HG02798 (cell line): ENCODE measurements at regions not wholly inside any gene's neighbourhood (a gene's known extent, or its start where the extent isn't known, plus 50 kb on each side); places are given as distances from the start of the nearest gene placed in this dataset.
"Not testable (repeated sequence)": the region's sequence is repeated elsewhere in the genome, so short reads cannot be mapped to it uniquely, and the experiment has no call there.

ENCODE experiments used
- ATAC-seq: cut with Tn5 transposase; IDR thresholded peaks from one replicate; pipeline ENCODE4 v1.9.1; 2021; ENCODE audit warnings: mild to moderate bottlenecking; ENCODE audit not compliant: unreplicated experiment, poor library complexity

DNA sequence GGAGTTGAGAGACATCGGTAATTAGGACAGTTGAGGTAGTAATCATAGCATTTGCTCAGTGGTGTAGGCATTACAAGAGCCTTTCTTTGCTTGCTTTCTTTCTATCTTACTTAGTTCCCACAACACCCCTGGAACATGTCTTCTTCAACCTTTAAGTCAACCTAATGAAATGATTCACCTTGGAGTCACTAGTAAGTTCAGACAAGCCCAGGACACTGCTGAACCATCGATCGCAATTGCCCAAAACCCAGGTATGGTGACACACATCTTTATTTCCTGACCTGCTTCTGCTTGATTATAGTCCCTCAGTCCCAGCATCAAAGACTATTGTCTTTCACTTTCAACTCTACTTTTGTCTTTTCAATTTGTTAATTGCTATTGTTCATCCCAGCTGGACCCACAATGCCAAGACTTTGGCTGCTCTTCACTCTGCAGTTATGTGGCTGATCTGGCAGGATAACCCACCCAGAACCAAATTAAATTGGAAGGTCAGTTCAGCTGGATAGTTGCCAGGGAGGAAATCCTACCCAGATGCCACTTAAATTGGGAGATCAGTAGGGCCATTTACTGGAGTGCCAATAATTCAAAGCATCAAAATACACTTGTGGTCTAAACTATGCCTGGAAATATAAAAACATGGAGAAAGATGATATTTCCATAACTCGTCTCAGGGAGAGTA lies 272.9 kb downstream of the RWDD3 start:
- ATAC-seq, result no peak

DNA sequence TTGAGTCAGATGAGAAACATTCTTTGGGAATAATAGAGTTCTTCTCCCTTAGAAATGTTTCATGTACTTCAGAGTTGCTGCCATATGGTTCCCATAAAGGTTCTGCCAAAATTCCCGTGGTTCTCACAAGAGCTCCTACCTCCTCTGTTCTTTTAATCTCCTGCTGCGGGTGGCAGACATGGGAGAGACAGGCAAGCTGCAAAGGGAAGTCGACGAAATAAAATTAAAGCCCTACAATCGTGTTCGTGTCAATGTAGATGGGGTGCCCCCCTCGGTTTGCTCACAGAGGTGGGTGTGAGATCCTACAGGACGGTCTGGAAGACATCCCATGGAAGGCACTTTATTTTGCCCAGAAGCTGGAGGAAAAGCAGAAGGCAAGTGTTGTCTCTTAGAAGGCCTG lies 276.0 kb downstream of the RWDD3 start:
- ATAC-seq, result no peak

DNA sequence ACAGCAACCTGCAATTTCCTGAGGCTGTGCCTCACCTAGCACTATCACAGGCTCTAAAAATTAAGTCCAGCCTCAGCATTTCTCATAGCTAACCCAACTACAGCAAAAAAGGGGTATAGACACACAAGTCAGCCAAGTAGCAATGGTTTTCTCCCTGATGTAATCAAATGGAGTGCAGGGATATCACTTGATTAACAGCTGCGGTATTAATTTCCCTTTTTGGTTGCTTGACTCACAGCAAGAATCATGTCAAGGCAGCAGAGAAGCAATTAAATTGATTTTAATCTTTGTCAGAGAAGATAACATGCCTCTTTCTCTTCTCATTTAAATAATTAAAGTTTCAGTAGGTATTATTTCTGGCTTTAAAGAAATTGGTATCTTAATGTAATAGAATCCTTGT lies 278.9 kb downstream of the RWDD3 start:
- ATAC-seq, result no peak

DNA sequence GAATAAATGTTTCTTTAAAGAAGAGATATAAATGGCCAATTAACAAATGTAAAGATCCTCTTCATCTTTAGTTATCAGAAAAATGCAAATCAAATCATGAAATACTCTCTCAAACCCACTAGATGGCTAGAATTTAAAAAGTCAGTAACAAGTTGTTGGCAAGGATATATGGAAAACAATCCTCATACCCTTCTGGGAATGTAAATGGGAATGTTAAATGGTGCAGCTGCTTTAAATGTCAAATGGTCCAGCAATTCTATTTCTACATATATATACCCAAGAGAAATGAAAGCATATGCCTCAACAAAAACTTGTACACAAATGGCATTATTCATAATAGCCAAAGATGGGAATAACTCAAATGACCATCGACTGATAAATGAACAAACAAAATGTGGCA lies 283.5 kb downstream of the RWDD3 start:
- ATAC-seq, result no peak

DNA sequence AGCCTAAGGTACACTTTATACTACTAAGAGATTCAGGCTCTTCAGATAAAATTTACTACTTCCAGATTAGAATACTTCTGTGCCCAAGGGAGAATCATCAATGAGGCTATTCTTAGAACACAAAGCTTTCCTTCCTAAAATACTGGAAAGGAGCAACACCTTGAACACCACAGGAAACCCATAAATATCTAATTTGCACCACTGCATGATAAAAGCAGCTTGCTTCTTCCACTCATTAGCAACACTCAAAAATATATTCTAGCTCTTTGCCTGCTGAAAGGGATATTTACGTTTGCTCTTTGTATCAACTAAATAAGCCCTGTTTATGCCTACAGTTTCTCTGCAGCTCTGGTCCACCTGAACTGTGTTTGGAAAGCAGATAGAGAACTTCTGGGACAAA lies 284.3 kb downstream of the RWDD3 start:
- ATAC-seq, result no peak

DNA sequence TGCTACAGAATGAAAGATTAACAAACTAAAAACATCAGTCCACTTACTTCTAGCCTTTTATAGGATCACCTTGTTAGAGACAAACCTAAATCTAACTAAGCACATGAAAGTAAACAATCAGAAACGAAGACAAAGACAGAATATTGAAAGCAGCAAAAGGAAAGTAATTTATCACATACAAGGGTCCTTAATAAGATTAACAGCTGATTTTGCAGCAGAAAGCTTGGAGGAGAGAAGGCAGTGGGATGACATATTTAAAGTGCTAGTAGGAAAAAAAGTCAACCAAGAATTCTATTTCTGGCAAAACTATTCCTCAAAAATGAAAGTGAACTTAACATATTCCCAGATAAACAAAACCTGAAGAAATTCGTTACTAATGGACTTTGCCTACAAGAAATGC lies 286.4 kb downstream of the RWDD3 start:
- ATAC-seq, result no peak

DNA sequence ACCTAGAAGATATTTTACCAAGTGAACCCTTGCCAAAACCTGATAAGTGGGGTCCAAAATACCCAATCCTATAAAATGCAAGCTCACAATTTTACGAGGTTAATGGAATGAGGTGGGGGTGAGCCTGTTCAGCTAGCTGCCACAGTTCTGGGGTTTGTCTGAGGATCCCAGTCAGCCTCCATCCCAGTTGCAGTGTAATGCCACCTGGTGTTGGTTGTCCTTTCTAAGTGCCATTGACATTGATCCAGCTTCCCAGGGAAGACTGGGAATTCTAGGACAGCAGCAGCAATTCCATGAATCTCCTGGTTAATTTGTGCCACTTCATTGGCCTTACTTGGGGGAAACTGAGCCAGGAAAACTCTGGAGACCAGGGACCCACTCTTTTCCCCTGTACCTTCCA lies 298.3 kb downstream of the RWDD3 start:
- no peak for ATAC-seq

DNA sequence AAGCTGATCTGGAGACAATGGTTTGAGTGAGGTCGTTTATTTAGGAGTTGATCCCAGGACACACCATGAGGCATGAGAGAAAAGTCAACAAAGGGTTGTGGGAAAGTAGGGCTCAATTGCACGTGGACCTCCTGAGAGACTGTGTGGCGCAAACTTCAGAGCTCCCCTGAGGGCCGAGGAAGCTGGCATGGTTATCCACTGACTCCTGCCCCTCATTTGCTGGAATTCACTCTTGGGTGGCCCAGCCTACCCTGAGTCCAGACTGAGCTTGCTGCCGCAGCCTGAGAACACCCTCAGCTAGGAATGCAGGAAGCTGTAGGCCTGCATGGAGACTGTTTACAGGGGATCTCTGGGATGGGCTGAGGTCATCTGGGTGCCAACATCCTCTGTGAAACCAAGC lies 301.0 kb downstream of the RWDD3 start:
- no peak for ATAC-seq

DNA sequence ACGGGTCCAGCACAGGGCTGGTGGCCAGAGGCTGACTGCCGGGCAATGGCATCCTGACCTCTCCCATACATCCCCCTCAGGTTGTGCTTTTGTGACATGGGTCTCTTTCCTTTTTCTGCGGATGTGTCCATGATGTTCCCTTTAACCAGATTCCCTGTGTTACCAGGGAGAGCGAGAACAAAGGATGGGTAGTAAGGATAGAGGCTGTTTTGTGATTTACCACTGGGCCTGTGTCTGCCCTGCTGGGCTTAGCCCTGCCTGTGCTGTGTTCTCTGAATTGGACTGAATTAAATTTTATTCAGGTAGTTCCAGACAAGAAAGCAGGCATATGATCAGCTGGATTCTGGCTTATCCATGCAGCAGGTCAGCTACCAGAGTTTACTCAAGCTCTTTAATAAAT lies 301.6 kb downstream of the RWDD3 start:
- no peak for ATAC-seq

DNA sequence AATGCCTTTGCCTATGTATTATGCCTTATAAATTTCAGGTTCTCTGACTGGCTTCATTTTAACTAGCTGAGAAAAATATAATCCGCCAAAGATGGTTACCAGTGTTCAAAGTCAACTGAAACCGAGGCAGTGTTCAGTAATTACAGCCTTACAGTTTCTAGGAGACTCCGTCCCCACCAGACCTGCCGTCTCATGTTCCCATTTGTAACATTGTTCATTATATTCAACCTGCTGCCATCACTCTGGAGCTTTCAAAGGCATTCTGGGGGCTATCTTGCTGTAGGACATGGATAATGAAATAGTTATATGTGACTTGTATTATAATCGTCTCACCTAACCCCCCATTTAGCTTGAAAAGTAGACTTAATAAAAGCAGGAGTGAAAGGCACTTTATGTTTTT lies 302.5 kb downstream of the RWDD3 start:
- no peak for ATAC-seq

DNA sequence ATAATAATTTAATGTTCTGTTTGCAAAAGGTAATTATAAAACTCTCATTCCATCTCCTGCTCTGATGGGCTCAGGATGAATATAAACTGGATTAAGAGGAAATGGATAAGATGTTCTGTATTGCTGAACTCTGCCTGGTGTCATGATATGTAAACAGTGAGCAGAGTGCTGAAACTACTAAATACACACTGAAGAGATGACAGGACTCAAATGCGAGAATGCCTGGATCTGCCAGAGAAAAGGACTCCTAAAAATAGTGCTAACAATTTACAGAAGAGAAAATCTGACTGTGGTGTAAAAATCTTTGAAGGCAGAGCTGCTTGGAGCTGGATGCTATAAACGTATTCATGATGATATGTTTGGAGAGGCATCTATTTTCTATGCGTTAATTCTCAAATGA lies 303.2 kb downstream of the RWDD3 start:
- ATAC-seq, result no peak

DNA sequence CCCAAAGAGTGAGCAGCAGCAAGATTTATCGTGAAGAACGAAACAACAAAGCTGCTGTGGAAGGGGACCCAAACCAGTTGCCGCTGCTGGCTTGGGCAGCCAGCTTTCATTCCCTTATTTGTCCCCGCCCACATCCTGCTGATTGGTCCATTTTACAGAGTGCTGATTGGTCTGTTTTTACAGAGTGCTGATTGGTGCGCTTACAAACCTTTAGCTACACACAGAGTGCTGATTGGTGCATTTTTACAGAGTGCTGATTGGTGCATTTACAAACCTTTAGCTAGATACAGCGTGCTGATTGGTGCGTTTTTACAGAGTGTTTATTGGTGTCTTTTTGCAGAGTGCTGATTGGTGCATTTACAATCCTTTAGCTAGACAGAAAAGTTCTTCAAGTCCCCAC lies 304.2 kb downstream of the RWDD3 start:
- not testable (repeated sequence) for ATAC-seq

DNA sequence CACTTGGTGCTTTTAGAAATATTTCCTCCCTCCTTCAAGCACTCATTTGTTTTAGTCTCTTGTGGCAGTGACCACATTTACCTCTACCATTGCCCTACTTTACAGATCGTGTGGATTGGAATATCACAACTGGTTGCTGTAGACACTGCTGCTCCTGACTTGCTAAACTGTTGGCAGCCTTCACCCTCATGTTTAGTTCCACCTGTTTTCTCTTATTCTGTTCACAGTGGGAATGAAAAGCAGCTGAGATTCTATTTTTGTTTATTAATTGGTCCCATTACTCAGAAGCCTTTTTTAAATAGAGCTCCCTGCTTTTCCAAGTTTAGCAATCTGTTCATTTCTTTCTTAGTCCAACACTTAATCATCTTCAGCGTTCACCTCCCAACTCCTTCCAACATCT lies 308.9 kb downstream of the RWDD3 start:
- no peak for ATAC-seq

DNA sequence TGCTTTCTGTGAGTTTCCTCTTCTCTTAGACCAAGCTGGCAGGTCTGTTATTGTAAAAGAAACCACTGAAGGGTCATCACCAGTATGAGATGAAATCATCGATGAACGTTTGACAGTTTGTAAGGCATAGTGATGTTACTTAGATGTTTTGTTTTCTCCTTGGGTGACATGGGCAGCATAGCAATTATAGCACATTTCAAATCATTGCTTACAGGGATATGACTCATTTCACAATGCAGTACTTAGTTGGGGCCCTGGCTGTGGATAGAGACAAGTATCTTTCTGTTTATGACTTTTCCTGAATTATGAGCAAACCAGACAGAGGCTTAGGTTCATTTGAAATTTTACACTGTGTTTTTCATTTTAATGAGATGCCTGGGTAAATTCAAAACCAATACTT lies 313.0 kb downstream of the RWDD3 start:
- ATAC-seq, result no peak

DNA sequence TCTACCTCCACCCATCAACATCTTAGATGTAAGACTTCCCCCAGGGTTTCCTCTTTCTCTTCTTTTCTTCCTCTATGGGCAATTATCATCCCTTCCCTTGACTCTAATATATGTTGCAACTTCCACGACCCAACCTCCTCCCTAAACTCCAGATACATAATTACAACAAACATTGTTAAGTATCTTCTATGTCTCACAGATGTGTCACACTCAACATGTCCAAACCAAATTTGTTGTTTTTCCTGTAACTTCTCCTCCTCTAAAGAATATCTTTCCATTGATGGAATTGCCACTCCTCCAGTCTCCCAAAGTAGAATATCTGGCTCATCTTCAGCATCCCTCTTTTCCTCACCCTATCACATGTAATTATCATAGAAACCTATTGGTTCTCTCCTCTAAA lies 314.2 kb downstream of the RWDD3 start:
- no peak for ATAC-seq

DNA sequence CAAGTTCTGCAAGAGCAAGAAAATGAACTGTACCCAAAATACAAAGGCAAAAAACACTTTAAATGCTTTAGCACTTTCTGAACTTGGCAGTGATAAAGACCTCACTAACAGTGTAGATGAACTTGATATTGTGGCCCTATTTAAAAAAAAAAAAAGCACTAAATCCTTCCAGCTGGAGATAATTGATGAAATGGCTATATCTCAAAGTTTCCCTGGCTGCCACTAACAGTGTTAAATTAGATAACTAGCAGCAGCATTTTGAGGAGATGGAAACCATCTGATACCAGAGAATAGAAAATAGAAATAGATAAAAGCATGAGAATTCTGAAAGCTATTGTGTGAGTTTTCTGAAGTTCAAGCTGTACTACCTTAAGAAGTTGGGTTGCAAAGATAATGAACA lies 317.2 kb downstream of the RWDD3 start:
- ATAC-seq, result no peak

DNA sequence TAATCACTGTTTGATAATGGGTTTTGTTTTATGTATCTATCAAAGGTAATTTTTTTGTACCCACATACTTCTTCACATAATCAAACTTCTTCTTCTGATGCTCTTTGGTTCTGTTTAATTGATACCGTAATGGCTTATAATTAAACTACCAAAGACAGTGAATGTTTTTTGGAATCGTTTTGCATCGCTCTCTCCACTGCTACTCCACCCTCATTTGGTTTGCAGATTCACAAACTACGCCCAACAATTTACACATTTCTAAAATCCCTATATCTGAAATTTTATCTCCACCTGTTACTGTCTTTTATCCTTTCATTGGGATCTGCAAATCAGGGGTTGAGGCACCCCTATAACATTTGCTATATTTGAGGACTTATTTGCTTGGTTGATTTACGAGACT lies 319.6 kb downstream of the RWDD3 start:
- no peak for ATAC-seq

DNA sequence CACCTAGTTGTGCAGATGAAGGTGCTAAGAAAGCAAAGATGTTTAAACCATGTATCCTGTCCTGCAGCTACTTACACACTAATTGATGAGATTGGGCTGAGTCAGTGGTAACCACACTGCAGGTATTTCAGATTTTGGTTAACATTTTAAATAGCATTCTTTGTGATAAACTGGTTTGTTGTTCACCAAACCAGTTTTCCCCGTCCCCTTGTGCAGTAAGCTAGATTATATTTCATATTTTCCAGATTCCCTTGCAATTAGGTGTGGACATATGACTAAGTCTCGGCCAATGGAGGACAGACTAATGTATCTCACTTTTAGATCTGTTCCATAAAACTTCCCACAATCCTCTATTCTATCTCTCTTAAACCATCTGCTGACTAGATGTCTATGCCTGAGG lies 320.4 kb downstream of the RWDD3 start:
- ATAC-seq, result no peak

DNA sequence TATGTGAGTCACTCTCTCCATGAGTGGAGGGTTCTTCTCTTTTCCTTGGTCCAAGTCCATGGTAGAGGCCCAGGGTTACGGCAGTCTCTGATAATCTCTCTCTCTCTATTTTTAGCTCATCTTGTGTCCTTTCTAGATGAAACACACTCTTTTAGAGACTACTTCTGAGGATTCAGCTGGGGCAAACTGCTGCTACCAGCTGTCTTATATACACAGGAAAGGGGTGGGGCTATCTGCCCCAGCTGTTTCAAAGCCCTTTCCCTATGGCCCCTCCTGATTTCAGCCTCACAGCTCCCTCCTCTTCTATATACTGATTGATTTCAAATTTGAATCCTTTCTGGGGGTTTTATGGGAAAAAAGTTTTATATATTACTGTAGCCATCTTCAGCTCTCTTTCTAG lies 324.8 kb downstream of the RWDD3 start:
- no peak for ATAC-seq

DNA sequence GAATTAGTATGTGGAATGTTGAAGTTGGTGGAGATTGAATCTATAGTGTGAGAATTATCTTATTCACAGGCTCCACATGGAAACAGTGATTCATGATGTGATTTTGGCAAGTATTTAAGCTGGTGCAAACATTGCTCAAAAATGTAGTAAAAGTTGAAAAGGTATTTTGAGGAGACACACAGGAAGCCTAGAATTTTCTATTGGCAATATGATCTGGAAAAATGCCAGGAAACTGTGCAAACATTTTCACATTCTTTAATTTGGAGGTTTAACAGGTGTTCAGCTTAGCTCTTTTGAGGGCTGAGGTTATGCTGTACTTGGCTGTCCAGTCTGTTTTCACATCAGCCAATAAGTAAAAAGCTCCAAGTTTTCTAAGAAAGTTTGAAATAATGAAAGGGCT lies 327.3 kb downstream of the RWDD3 start:
- no peak for ATAC-seq

DNA sequence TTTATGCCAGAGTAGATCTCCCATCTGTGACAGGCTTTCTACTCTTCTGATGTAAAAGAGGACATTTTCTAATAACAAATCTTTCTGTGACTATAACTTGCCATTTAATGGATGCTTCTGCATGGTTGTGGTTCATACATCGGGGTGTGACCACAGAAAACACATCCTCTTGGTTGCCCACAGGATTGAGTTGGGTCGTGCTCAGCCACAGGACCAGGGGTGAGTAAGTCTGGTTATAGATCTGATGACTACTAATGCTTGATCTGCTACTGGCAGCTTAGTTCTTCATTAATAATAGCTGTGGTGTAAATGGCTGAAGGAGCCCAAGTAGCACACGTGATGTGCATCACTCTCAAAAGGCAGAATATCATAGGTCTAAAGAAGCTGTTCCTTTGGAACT lies 328.2 kb downstream of the RWDD3 start:
- ATAC-seq, result no peak

DNA sequence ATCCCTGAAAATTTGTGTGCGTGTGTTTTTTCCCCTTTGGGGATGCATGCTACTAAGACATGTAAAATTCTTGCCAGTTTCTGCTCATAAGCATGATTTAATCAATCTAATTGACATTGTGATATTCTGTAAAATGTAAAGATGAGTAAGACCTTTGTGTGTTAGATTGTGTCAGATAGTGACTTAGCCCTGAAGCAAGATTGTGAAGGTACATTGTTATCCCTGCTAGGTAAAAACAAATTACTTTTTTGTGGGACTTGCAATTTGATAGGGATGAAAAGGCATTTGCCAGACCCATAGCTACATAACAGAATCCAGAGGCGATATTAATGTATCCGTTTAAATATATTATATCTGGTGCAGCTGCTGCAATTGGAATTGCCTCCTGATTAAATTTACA lies 338.0 kb downstream of the RWDD3 start:
- ATAC-seq, result no peak

DNA sequence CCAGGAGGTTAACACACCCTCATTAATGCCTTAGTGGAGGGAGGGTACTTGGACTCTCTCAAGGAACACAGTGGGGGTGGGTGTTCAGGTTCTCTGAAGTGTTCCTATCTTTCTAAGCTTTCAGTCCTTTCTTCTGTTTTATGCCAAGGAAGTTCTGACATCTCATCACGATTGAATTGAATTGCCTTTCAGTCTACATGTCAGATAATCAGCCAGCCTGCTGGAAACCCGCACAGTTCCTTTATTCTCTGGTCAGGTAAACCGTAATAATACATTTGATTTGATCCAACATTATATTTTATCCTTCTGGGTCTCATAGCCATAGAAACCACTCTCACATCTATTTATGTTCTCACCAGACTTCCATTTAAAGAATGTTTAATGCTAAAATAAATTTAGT lies 339.0 kb downstream of the RWDD3 start:
- no peak for ATAC-seq
